ENCODE measurements at regions not wholly inside any gene's neighbourhood (a gene's known extent, or its start where the extent isn't known, plus 50 kb on each side); places are given as distances from the start of the nearest gene placed in this dataset.

GRCh38 chr2:150260636-150261035, 226.8 kb downstream of the RND3 start:
- no peak overlapping the region for H3K27ac ChIP-seq (ENCODE audit: control insufficient read depth, insufficient read depth, low read length)
- DNase-seq (ENCODE audit: low read depth, low spot score), result no peak
- no peaks in the 10 kb centered on the region for H3K36me3 ChIP-seq (ENCODE audit: control insufficient read depth in 2 of 2, extremely low read depth in 1 of 2, insufficient read depth in 2 of 2, low read length in 2 of 2)
- no peaks in the 10 kb centered on the region for H3K9me1 ChIP-seq (ENCODE audit: control insufficient read depth, extremely low read depth, insufficient read depth, low read length)
- H3K4me3 ChIP-seq (ENCODE audit: control insufficient read depth in 2 of 3, extremely low read depth in 1 of 3, insufficient read depth in 2 of 3, low read depth in 1 of 3, low read length in 3 of 3), result no peak overlapping the region
- no peak for TF ChIP-seq EZH2 (IDR thresholded peaks at IDR 0.05; ENCODE audit: low read length)
- TF ChIP-seq, protein P1, sequence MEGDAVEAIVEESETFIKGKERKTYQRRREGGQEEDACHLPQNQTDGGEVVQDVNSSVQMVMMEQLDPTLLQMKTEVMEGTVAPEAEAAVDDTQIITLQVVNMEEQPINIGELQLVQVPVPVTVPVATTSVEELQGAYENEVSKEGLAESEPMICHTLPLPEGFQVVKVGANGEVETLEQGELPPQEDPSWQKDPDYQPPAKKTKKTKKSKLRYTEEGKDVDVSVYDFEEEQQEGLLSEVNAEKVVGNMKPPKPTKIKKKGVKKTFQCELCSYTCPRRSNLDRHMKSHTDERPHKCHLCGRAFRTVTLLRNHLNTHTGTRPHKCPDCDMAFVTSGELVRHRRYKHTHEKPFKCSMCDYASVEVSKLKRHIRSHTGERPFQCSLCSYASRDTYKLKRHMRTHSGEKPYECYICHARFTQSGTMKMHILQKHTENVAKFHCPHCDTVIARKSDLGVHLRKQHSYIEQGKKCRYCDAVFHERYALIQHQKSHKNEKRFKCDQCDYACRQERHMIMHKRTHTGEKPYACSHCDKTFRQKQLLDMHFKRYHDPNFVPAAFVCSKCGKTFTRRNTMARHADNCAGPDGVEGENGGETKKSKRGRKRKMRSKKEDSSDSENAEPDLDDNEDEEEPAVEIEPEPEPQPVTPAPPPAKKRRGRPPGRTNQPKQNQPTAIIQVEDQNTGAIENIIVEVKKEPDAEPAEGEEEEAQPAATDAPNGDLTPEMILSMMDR (optimal IDR thresholded peaks at IDR 0.05 in 1 of 3, IDR thresholded peaks at IDR 0.05 in 1 of 3, conservative IDR thresholded peaks at IDR 0.05 in 1 of 3; ENCODE audit: extremely low read depth in 1 of 3, insufficient read depth in 2 of 3, low read length in 3 of 3), result no peak
- dilution Hi-C loops (cut with MboI; ENCODE audit: extremely low pct_ligation_motif_present, low sequenced_read_pairs), result no loop called here
- FAIRE-seq, result no peak
- H3K9me3 ChIP-seq (ENCODE audit: control insufficient read depth, low read depth, low read length), result no peaks in the 10 kb centered on the region
- H2AFZ ChIP-seq (ENCODE audit: control insufficient read depth, low read length), result no peak overlapping the region
- H3K27me3 ChIP-seq (ENCODE audit: control insufficient read depth, extremely low read depth, insufficient read depth, low read length), result no peaks in the 10 kb centered on the region
- no peaks in the 10 kb centered on the region for H3K4me1 ChIP-seq (ENCODE audit: control insufficient read depth, extremely low read depth, insufficient read depth, low read length)
- no peak overlapping the region for H3K9ac ChIP-seq (ENCODE audit: control insufficient read depth, extremely low read depth, insufficient read depth, low read length)
- H4K20me1 ChIP-seq (ENCODE audit: control insufficient read depth, extremely low read depth, insufficient read depth, low read length), result no peaks in the 10 kb centered on the region
- H3K79me2 ChIP-seq (ENCODE audit: control insufficient read depth, insufficient read depth, low read length), result no peaks in the 10 kb centered on the region
- H3K4me2 ChIP-seq (ENCODE audit: control insufficient read depth, extremely low read depth, insufficient read depth, low read depth, low read length), result no peak overlapping the region

- H3K9me1 ChIP-seq (ENCODE audit: control insufficient read depth, extremely low read depth, insufficient read depth, low read length), result no peaks in the 10 kb centered on the region
- no peak for TF ChIP-seq EZH2 (IDR thresholded peaks at IDR 0.05; ENCODE audit: low read length)
- TF ChIP-seq, protein P1 (optimal IDR thresholded peaks at IDR 0.05 in 1 of 3, IDR thresholded peaks at IDR 0.05 in 1 of 3, conservative IDR thresholded peaks at IDR 0.05 in 1 of 3; ENCODE audit: extremely low read depth in 1 of 3, insufficient read depth in 2 of 3, low read length in 3 of 3), result no peak
- H3K36me3 ChIP-seq (ENCODE audit: control insufficient read depth in 2 of 2, extremely low read depth in 1 of 2, insufficient read depth in 2 of 2, low read length in 2 of 2), result no peaks in the 10 kb centered on the region
- H3K9me3 ChIP-seq (ENCODE audit: control insufficient read depth, low read depth, low read length), result no peaks in the 10 kb centered on the region
- no peaks in the 10 kb centered on the region for H3K4me1 ChIP-seq (ENCODE audit: control insufficient read depth, extremely low read depth, insufficient read depth, low read length)
- H3K9ac ChIP-seq (ENCODE audit: control insufficient read depth, extremely low read depth, insufficient read depth, low read length), result no peak overlapping the region
- no peak overlapping the region for H3K4me3 ChIP-seq (ENCODE audit: control insufficient read depth in 2 of 3, extremely low read depth in 1 of 3, insufficient read depth in 2 of 3, low read depth in 1 of 3, low read length in 3 of 3)
- no peak overlapping the region for H3K4me2 ChIP-seq (ENCODE audit: control insufficient read depth, extremely low read depth, insufficient read depth, low read depth, low read length)
- DNase-seq (ENCODE audit: low read depth, low spot score), result no peak
- H3K79me2 ChIP-seq (ENCODE audit: control insufficient read depth, insufficient read depth, low read length), result no peaks in the 10 kb centered on the region
- dilution Hi-C loops (cut with MboI; ENCODE audit: extremely low pct_ligation_motif_present, low sequenced_read_pairs), result no loop called here
- FAIRE-seq, result no peak
- H4K20me1 ChIP-seq (ENCODE audit: control insufficient read depth, extremely low read depth, insufficient read depth, low read length), result no peaks in the 10 kb centered on the region
- no peak overlapping the region for H2AFZ ChIP-seq (ENCODE audit: control insufficient read depth, low read length)
- H3K27me3 ChIP-seq (ENCODE audit: control insufficient read depth, extremely low read depth, insufficient read depth, low read length), result no peaks in the 10 kb centered on the region
- H3K27ac ChIP-seq (ENCODE audit: control insufficient read depth, insufficient read depth, low read length), result no peak overlapping the region
These were observed 227.7 kb downstream of the RND3 start for GRCh38 chr2:150259746-150260145.

Data from keratinocyte (primary cell).